Ectodermal cell (in vitro differentiated cells): ENCODE measurements at regions not wholly inside any gene's neighbourhood (a gene's known extent, or its start where the extent isn't known, plus 50 kb on each side); places are given as distances from the start of the nearest gene placed in this dataset.

Experiments used
- H3K27ac ChIP-seq: 2 replicates; pipeline ENCODE4 v1.7.0; 2013; ENCODE audit warnings: mild to moderate bottlenecking, low read depth, low read length; ENCODE audit not compliant: insufficient read depth, poor library complexity, severe bottlenecking
- H3K27me3 ChIP-seq: 2 replicates; pipeline ENCODE4 v1.7.0; 2013; ENCODE audit warnings: mild to moderate bottlenecking, low read length; ENCODE audit not compliant: insufficient read depth, control insufficient read depth, poor library complexity, severe bottlenecking
- H3K36me3 ChIP-seq: one replicate; pipeline ENCODE4 v1.7.0; 2013; ENCODE audit warnings: low read length; ENCODE audit not compliant: control insufficient read depth, insufficient read depth
- H3K4me1 ChIP-seq: one replicate; pipeline ENCODE4 v1.7.0; 2013; ENCODE audit warnings: low read length; ENCODE audit not compliant: control insufficient read depth, insufficient read depth
- H3K4me3 ChIP-seq: 2 replicates; pipeline ENCODE4 v1.7.0; 2013; ENCODE audit warnings: low read depth, low read length, control low read depth; ENCODE audit not compliant: insufficient read depth
- H3K9me3 ChIP-seq: 2 replicates; pipeline ENCODE4 v1.7.0; 2013; ENCODE audit warnings: mild to moderate bottlenecking, low read length, moderate library complexity; ENCODE audit not compliant: control insufficient read depth
- WGBS, 2 experiments: methylation state at CpG; one replicate each; pipeline ENCODE4 v1.1.7; 2013; ENCODE audit warnings: missing lambda C conversion rate in 2 of 2; 5-methylcytosine and 5-hydroxymethylcytosine counted together

DNA sequence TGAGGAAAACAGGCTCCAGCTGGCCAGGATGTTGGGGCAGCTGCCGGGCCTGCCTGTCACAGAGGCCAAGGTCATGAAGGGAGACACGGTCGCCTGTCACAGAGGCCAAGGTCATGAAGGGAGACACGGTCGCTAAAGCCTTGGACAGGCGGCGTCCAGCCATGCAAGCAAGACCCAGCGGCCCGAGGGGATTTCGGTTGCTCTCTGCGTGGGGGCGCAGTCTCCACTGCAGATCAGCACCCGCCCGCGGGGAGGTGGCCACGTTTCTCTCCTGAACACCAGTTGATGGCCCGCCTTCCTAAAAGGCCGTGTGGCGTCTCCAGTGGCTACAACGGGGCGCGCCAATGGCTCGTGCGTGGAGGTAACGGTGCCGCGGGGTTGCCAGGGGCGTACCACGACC, 67.0 kb upstream of the PCGF5 start:
- no peaks in the 10 kb centered on the region for H3K9me3 ChIP-seq
- no peak overlapping the region for H3K27ac ChIP-seq
- no peak overlapping the region for H3K4me3 ChIP-seq
- H3K27me3 ChIP-seq: no peaks in the 10 kb centered on the region
- H3K4me1 ChIP-seq: peaks cover 2% of the 10 kb centered on the region
- H3K36me3 ChIP-seq: no peaks in the 10 kb centered on the region
- 95 to 96% methylated on average over 29 of the region's 29 CpGs for WGBS, 2 experiments

DNA sequence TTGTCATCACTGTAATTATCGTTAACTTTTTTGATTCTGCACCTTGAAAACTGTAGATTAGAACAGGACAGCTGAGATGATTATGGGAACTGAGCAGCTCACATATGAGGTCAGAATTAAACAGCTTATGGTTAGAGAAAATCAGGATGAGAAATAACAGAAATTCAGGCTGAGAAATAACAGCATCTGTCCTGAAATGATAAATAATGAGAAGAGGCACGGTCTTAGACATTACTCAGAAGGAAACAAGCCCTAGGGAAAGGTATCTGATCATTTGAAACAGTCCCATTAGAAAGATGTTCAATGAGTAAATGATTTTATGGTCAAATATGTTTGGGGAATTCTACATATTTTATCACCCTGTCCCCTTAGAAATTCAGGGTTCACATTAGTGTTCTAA, 65.6 kb upstream of the PCGF5 start:
- Histone ChIP-seq H3K36me3 (no peaks in the 10 kb centered on the region), H3K4me3 (no peak overlapping the region), H3K27ac (no peak overlapping the region), H3K9me3 (no peaks in the 10 kb centered on the region), H3K4me1 (peaks cover 11% of the 10 kb centered on the region), H3K27me3 (peaks cover 2% of the 10 kb centered on the region)
- 89 to 96% methylated on average over 2 of the region's 2 CpGs for WGBS, 2 experiments

DNA sequence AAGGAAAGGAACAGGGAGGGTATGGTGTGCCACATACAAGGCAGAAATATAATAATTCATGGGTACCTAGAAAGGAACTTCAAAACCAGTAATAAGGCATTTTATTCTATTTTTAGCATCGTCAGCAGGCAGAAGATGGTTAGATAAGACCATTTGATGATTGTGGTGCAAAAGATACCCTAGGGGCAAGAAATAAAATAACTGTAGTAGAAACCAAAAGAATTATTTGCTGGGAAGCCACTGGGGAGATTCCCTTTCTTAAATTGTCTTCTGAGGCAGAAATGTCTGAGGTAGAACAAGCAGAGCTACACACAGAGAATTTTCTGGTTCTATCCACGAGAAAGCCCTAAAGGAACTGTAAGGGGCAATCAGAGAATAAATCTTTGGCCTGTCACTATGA, 64.3 kb upstream of the PCGF5 start:
- peaks cover 16% of the 10 kb centered on the region for H3K27me3 ChIP-seq
- WGBS, 2 experiments: 95 to 98% methylated on average over 2 of the region's 2 CpGs
- H3K36me3 ChIP-seq: no peaks in the 10 kb centered on the region
- peaks cover 11% of the 10 kb centered on the region for H3K4me1 ChIP-seq
- H3K4me3 ChIP-seq: no peak overlapping the region
- no peak overlapping the region for H3K27ac ChIP-seq
- no peaks in the 10 kb centered on the region for H3K9me3 ChIP-seq

DNA sequence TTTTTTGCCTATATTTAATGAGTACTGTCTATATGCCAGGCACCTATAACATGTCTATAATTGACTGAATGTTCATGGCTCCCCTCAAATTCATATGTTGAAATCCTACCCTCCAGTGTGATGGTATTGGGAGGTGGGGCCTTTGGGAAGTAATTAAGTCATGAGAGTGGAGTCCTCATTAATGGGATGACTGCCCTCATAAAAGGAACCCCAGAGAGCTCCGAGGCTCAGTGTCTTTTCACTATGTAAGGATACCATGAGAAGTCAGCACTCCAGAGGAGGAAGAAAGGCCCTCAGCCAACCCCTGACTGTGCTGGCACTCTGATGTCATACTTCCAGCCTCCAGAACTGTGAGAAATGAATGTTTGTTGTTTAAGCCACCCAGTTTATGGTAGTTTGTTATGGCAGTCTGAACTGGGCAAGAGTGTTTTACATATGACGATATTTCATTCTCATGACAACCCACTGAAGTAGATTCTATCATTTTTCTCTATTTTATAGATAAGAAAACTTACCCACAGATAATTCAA, 61.1 kb upstream of the PCGF5 start:
- peaks cover 45% of the 10 kb centered on the region for H3K27me3 ChIP-seq
- WGBS, 2 experiments: 24 to 30% methylated on average over 1 of the region's 2 CpGs

DNA sequence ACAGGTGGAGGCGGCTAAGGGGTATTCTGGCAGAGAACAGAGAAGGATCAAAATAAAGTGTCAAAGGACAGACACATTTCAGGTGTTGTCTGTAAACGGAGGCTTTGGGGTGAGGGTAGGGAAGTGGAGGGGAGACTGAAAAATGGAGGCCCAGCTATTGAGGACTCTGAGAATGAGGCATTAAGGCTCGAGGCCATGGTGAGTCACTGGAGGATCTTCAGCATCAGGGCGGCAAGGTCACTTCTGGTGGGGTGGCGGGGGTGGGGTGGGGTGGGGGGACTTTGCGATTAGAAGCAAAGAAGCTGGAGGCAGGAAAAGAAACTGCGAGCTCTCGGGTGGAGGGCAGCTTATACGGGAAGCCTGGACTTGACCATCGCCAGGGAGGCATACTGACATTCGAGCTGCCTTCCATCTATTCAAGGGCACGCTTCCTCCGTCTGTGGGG, 58.4 kb upstream of the PCGF5 start:
- no peaks in the 10 kb centered on the region for H3K9me3 ChIP-seq
- peaks cover 73% of the 10 kb centered on the region for H3K27me3 ChIP-seq
- H3K4me3 ChIP-seq: peak overlapping the region; percentile 43
- no peaks in the 10 kb centered on the region for H3K36me3 ChIP-seq
- peaks cover 11% of the 10 kb centered on the region for H3K4me1 ChIP-seq
- 20 to 25% methylated on average over 11 to 13 of the region's 13 CpGs for WGBS, 2 experiments
- H3K27ac ChIP-seq: no peak overlapping the region

More for the DNA sequence above, 61.1 kb upstream of the PCGF5 start:
- H3K9me3 ChIP-seq: no peaks in the 10 kb centered on the region
- peaks cover 11% of the 10 kb centered on the region for H3K4me1 ChIP-seq
- H3K36me3 ChIP-seq: no peaks in the 10 kb centered on the region
- no peak overlapping the region for H3K4me3 ChIP-seq
- no peak overlapping the region for H3K27ac ChIP-seq

DNA sequence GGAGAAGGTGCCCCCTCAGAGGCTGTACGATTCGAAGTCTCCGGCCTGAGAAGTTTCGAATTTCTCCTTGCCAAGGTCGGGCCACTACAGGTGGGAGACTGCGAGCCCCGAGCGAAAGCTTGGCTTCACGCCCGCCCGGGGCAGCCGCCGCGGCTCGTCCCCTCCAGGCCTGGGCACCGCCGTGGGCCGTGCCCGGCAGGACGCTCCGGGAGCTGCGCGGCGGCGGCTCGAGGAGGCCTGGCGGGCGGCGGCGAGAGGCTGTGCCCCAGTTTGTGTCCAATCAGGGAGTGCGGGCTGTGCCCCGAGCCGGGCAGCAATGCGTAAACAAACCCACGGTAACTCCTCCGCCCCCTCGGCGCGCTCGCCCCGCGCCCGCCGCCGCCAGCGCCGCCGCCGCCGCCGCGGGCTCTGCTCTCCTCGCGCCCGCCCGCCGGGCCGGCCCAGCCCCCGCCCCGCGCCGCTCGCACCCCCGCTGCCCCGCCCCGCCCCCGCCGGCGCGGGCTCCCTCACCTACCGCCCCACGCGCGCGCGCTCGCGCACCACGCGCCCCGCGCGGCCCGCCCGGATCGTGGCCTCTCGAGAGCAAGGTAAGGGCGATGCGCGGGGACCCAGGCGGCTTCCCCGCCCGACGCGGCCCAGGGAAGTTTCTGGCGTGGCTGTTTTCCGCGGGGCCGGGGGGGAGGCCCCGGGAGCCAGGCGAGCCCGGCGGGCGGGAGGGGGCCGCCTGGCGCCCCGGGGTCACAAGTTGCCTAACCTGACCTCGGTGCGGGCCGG, 57.8 kb upstream of the PCGF5 start:
- Histone ChIP-seq H3K4me1 (peaks cover 11% of the 10 kb centered on the region), H3K27ac (no peak overlapping the region), H3K4me3 (peak overlapping the region; percentile 66), H3K27me3 (peaks cover 79% of the 10 kb centered on the region), H3K36me3 (no peaks in the 10 kb centered on the region), H3K9me3 (no peaks in the 10 kb centered on the region)
- 1% methylated on average over 110 of the region's 110 CpGs for WGBS, 2 experiments

DNA sequence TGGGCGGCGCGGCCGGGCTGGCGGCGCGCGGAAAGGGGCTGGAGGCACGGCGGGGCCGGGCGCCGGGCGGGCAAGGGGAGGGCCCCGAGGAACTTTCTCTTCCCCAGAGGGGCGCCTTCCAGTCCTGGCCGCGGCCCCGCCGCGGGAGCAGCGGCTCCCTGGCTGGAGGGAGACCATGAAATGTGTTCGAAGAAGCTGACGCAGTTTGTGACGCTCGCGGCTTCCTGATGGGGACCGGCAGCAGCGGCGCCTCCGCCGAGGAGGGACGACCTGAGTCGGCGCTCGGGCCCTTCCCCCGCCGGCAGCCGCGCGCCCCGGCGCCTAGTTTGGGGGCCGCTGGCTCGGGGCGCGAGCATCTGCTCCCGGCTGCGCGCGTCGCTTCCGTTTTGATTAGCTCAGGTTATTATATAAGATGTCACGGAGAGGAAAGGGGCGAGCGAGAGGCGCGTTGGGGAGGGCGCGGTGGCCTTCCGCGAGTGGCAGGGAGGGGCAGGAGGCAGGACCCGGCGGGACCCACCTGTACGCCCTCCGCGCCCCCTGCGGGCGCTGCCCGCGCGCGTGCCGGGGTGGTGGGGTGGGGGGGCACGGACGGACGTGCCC, 57.1 kb upstream of the PCGF5 start:
- Histone ChIP-seq H3K27ac (no peak overlapping the region), H3K4me1 (peaks cover 10% of the 10 kb centered on the region), H3K4me3 (peak overlapping the region; percentile 66), H3K36me3 (no peaks in the 10 kb centered on the region), H3K9me3 (no peaks in the 10 kb centered on the region), H3K27me3 (peaks cover 86% of the 10 kb centered on the region)
- WGBS, 2 experiments: 0 to 1% methylated on average over 77 of the region's 77 CpGs

DNA sequence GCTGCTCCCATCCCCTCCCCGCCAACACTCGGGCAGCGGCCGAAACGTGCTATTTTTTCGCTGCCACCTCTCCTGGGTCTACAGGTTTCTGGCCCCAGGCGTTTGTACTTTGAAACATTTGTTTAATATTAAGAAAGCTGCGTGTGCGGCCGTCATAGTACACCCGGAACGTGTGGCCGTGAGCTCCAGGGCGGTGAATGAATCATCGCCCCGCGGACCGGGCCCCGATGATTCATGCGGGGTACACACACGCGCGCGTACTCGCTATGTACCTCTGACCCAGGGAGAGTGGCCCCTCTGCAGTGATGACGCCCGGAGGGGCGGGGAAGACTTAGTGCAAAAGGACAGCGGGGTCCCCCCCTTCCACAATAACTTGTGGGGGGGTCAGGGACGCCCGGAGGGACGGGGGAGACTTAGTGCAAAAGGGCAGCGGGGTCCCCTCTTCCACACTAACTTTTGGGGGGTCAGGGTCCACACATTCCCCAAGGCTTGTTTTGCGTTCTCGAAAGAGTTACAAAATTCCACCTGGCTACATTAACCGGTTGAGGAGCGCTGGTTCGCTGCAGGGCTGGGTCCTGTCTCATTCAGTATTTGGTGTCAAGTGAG, 56.5 kb upstream of the PCGF5 start:
- Histone ChIP-seq H3K4me3 (peak overlapping the region; percentile 66), H3K27ac (no peak overlapping the region), H3K4me1 (peaks cover 4% of the 10 kb centered on the region), H3K27me3 (peaks cover 86% of the 10 kb centered on the region), H3K36me3 (no peaks in the 10 kb centered on the region), H3K9me3 (no peaks in the 10 kb centered on the region)
- 4 to 5% methylated on average over 38 of the region's 38 CpGs for WGBS, 2 experiments

DNA sequence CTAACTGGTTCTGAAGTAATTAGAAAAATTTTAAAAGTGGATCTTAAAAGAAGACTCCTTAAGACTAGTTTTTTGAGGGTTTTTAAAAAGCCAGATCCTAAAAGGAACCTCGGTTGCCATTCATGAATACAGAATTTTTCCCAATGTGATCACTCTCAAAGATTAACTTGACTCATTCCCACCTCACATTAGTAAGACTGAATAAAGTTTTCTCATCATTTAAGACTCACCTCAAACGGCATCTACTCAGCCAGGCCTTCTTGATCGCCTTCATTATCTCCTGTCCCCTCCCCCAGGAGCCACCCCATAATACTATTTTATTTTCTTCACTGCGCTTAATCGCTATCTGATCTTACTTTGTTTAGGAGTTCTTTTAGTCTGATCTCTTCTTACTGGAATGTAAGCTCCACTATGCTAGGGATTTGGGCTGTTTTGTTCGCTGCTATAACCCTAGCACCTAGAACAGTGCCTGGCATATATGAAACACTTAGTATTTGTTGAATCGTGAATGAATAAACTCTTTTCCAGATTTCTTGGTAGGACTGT, 55.9 kb upstream of the PCGF5 start:
- H3K27ac ChIP-seq: no peak overlapping the region
- H3K4me1 ChIP-seq: no peaks in the 10 kb centered on the region
- H3K36me3 ChIP-seq: no peaks in the 10 kb centered on the region
- H3K4me3 ChIP-seq: peak overlapping the region; percentile 66
- WGBS, 2 experiments: 73 to 74% methylated on average over 7 of the region's 7 CpGs
- H3K9me3 ChIP-seq: no peaks in the 10 kb centered on the region
- H3K27me3 ChIP-seq: peaks cover 86% of the 10 kb centered on the region

DNA sequence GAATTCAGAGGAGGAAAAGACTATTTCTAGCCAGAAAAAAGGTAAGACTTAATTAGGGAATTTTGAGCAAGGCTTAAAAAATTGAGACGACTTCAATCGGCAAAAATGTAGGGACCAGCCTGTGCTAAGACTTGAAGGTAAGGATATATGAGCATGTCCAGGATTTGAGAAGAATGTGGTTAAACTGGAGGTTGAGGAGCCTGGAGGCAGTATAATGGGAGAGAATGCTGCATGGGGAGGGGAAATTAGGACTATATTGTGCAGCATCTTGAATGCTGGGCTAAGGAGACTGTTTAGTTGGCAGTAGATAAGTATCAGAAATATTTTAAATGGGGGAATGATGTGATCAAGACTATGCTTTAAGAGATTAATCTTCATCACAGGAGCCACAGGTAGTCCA, 53.1 kb upstream of the PCGF5 start:
- Histone ChIP-seq H3K27me3 (peaks cover 58% of the 10 kb centered on the region), H3K9me3 (no peaks in the 10 kb centered on the region), H3K4me3 (no peak overlapping the region), H3K36me3 (no peaks in the 10 kb centered on the region), H3K27ac (no peak overlapping the region), H3K4me1 (no peaks in the 10 kb centered on the region)
- 95 to 97% methylated on average over 2 of the region's 2 CpGs for WGBS, 2 experiments
